ENCODE measurements at regions not wholly inside any gene's neighbourhood (a gene's known extent, or its start where the extent isn't known, plus 50 kb on each side); places are given as distances from the start of the nearest gene placed in this dataset.

DNA sequence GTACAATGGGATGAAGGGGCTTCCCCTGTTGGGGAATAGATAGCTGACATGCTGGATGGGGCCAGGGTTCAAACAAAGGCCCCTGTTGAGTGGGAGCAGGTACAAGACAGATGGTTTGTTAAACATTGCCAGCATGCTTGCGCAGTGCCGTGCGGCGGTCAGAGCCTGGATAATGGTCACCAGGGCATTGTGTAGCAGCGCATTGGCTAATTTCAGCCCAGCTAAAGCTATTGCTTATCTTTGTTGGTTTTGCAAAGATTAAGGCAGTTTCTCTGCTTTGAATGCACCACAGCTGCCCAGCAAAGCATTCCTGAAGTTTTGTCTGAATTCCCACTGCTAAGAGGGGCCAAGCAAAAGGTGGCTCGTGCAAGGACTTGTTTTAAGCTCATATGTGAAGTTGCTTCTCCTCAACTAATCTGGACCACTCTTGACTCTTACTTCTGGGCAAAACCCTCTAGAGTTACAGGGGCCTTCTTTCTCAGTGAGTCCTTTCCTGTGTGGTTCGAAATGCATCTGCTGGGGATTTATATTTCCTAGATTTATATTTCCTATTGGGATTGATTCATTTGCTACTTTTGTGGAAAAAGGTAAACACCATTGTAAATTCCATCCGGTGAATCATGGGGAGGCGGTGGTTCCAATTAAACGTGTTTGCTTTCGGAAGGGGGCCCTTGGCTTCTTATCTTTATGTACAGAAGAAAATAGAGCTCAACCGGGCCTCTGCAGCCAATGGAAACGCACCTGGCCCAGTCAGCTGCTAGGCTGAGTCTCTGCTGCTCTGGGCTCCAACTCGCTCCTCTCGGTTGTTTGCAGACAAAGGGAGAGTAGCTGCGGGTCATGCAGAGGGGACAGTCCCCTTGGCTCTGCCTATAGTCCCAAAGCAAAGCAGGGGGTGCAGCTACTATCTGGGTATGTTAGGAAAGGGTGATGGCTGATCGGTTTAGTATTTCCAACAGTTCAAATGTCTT is 72.1 kb downstream of the FOXA2 start (continued):
- TF ChIP-seq ZNF584 (CRISPR knock-in tag; IDR thresholded peaks at IDR 0.05; ENCODE audit: low read depth) (no peak), SRF (CRISPR knock-in tag; IDR thresholded peaks at IDR 0.05) (no peak), SMAD1 (IDR thresholded peaks at IDR 0.05; ENCODE audit: low read depth, low read length, partially characterized antibody) (no peak), ZNF717 (CRISPR knock-in tag; IDR thresholded peaks at IDR 0.05) (no peak), CHD1 (IDR thresholded peaks at IDR 0.05; ENCODE audit: low read length) (no peak), SMAD3 (CRISPR knock-in tag; conservative IDR thresholded peaks at IDR 0.05) (no peak), KDM5B (IDR thresholded peaks at IDR 0.05; ENCODE audit: insufficient replicate concordance, low read depth, low read length) (no peak), PYGO2 (tag; IDR thresholded peaks at IDR 0.05) (no peak), CHD2 (IDR thresholded peaks at IDR 0.05; ENCODE audit: low read depth, low read length) (no peak), ZC3H11A (IDR thresholded peaks at IDR 0.05; ENCODE audit: low read depth, low read length) (no peak)
- TF ChIP-seq, protein P1, sequence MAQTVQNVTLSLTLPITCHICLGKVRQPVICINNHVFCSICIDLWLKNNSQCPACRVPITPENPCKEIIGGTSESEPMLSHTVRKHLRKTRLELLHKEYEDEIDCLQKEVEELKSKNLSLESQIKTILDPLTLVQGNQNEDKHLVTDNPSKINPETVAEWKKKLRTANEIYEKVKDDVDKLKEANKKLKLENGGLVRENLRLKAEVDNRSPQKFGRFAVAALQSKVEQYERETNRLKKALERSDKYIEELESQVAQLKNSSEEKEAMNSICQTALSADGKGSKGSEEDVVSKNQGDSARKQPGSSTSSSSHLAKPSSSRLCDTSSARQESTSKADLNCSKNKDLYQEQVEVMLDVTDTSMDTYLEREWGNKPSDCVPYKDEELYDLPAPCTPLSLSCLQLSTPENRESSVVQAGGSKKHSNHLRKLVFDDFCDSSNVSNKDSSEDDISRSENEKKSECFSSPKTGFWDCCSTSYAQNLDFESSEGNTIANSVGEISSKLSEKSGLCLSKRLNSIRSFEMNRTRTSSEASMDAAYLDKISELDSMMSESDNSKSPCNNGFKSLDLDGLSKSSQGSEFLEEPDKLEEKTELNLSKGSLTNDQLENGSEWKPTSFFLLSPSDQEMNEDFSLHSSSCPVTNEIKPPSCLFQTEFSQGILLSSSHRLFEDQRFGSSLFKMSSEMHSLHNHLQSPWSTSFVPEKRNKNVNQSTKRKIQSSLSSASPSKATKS (CRISPR knock-in tag; IDR thresholded peaks at IDR 0.05): no peak
- TF ChIP-seq, protein P2, sequence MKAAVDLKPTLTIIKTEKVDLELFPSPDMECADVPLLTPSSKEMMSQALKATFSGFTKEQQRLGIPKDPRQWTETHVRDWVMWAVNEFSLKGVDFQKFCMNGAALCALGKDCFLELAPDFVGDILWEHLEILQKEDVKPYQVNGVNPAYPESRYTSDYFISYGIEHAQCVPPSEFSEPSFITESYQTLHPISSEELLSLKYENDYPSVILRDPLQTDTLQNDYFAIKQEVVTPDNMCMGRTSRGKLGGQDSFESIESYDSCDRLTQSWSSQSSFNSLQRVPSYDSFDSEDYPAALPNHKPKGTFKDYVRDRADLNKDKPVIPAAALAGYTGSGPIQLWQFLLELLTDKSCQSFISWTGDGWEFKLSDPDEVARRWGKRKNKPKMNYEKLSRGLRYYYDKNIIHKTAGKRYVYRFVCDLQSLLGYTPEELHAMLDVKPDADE (conservative IDR thresholded peaks at IDR 0.05; ENCODE audit: control insufficient read depth, low read depth, low read length): no peak
- TF ChIP-seq, protein P3, sequence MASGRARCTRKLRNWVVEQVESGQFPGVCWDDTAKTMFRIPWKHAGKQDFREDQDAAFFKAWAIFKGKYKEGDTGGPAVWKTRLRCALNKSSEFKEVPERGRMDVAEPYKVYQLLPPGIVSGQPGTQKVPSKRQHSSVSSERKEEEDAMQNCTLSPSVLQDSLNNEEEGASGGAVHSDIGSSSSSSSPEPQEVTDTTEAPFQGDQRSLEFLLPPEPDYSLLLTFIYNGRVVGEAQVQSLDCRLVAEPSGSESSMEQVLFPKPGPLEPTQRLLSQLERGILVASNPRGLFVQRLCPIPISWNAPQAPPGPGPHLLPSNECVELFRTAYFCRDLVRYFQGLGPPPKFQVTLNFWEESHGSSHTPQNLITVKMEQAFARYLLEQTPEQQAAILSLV (tag; IDR thresholded peaks at IDR 0.05): no peak
- TF ChIP-seq, protein P4, sequence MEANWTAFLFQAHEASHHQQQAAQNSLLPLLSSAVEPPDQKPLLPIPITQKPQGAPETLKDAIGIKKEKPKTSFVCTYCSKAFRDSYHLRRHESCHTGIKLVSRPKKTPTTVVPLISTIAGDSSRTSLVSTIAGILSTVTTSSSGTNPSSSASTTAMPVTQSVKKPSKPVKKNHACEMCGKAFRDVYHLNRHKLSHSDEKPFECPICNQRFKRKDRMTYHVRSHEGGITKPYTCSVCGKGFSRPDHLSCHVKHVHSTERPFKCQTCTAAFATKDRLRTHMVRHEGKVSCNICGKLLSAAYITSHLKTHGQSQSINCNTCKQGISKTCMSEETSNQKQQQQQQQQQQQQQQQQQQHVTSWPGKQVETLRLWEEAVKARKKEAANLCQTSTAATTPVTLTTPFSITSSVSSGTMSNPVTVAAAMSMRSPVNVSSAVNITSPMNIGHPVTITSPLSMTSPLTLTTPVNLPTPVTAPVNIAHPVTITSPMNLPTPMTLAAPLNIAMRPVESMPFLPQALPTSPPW (CRISPR knock-in tag; IDR thresholded peaks at IDR 0.05): peak; percentile 19; the same call in 1 of the 2 replicates
- TF ChIP-seq, protein P5, sequence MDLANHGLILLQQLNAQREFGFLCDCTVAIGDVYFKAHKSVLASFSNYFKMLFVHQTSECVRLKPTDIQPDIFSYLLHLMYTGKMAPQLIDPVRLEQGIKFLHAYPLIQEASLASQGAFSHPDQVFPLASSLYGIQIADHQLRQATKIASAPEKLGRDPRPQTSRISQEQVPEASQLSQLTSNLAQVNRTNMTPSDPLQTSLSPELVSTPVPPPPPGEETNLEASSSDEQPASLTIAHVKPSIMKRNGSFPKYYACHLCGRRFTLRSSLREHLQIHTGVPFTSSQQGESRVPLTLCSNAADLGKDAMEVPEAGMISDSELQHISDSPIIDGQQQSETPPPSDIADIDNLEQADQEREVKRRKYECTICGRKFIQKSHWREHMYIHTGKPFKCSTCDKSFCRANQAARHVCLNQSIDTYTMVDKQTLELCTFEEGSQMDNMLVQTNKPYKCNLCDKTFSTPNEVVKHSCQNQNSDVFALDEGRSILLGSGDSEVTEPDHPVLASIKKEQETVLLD (IDR thresholded peaks at IDR 0.05): no peak
- TF ChIP-seq, protein P6, sequence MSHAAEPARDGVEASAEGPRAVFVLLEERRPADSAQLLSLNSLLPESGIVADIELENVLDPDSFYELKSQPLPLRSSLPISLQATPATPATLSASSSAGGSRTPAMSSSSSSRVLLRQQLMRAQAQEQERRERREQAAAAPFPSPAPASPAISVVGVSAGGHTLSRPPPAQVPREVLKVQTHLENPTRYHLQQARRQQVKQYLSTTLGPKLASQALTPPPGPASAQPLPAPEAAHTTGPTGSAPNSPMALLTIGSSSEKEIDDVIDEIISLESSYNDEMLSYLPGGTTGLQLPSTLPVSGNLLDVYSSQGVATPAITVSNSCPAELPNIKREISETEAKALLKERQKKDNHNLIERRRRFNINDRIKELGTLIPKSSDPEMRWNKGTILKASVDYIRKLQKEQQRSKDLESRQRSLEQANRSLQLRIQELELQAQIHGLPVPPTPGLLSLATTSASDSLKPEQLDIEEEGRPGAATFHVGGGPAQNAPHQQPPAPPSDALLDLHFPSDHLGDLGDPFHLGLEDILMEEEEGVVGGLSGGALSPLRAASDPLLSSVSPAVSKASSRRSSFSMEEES (CRISPR knock-in tag; IDR thresholded peaks at IDR 0.05): no peak

All from K562 (cell line).